ENCODE measurements at regions not wholly inside any gene's neighbourhood (a gene's known extent, or its start where the extent isn't known, plus 50 kb on each side); places are given as distances from the start of the nearest gene placed in this dataset.

DNA sequence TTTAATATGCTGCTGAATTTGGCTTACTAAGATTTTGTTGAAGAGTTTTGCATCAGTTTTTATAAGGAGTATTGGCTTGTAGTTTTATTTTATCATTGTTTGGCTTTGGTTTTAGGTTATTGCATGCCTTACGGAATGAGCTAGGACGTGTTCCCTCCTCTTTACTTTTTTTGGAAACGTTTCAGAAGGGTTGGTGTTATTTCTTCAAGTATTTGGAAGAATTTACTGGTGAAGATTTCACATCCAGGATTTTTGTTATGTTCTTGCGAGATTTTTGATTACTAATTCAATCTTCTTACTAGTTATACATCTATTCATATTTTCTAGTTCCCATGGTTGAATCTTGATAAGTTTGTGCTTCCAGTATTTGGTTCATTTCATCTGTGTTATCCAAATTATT lies 823.2 kb downstream of the SLC6A15 start:
- no peak for TF ChIP-seq YY1 (IDR thresholded peaks at IDR 0.05; ENCODE audit: insufficient read depth, insufficient read length)
- TF ChIP-seq ZNF274 (IDR thresholded peaks at IDR 0.05; ENCODE audit: low read depth, low read length): no peak
- TF ChIP-seq SUZ12 (IDR thresholded peaks at IDR 0.05; ENCODE audit: extremely low read depth, insufficient read depth, insufficient read length): no peak
